Lower leg skin (tissue), 3 donors: ENCODE measurements at regions not wholly inside any gene's neighbourhood (a gene's known extent, or its start where the extent isn't known, plus 50 kb on each side); places are given as distances from the start of the nearest gene placed in this dataset.

Experiments used
- CTCF ChIP-seq, 3 donors: fragments of 450-650 bp; IDR thresholded peaks; one replicate each; pipeline ENCODE4 v1.5.1; 2016; ENCODE audit warnings: antibody characterized with exemption in 3 of 3, mild to moderate bottlenecking in 3 of 3, moderate library complexity in 2 of 3
- POLR2A ChIP-seq, 2 donors: fragments of 450-650 bp; IDR thresholded peaks; one replicate each; pipeline ENCODE4 v1.6.1; 2016 to 2017; ENCODE audit warnings: antibody characterized with exemption in 2 of 2, mild to moderate bottlenecking in 1 of 2, moderate library complexity in 1 of 2

GRCh38 chr17:72502371-72503341, 381.8 kb downstream of the SOX9 start:
- TF ChIP-seq CTCF (IDR thresholded peaks at IDR 0.05) (no peak), POLR2A (IDR thresholded peaks at IDR 0.05) (no peak)
